Heart left ventricle (tissue), 13 donors: ENCODE measurements at regions not wholly inside any gene's neighbourhood (a gene's known extent, or its start where the extent isn't known, plus 50 kb on each side); places are given as distances from the start of the nearest gene placed in this dataset.

Experiments used
- POLR2A ChIP-seq, 2 donors: fragments of 450-650 bp; IDR thresholded peaks; one replicate each; pipeline ENCODE4 v1.6.1; 2017; ENCODE audit warnings: antibody characterized with exemption in 2 of 2, mild to moderate bottlenecking in 2 of 2, moderate library complexity in 2 of 2
- TF ChIP-seq, protein P1 (sequence below), 12 donors: fragments of 200-600 bp; sonication (generic) in 4 of 12; IDR thresholded peaks; one replicate each; pipeline versions ENCODE4 v1.5.0 to v1.8.0; 2018 to 2022; ENCODE audit warnings: antibody characterized with exemption in 12 of 12, mild to moderate bottlenecking in 5 of 12
- donor health status: ischemic (EF 13 %, LVEDD 7.1; RV severe dilation, severe dysfunction).
- donor health status: DM: no; HTN: yes; CAD: no.
- donor health status: DM: no; HTN: no; CAD: no.
- donor health status: ischemic (EF 25% LVEDD 6.9; RV normal size, moderate dysfunction).
- donor health status: ischemic (EF 25% LVEDD 5.7; RV mildly dilated, moderate dysfunction).
- donor health status: ischemic (EF 35%, LVEDD 5.7; RV mildly dilated, moderate dysfunction).
- donor health status: nonischemic (EF 11% LVEDD 7.7; RV severe dilation, severe dysfunction).
- donor health status: DM: yes; HTN: yes; CAD: no.
- donor health status: PGD.
- donor health status: ischemic (EF 29% LVEDD 5.4; RV normal size, mild dysfunction).
- donor health status: nonischemic (EF 23%, LVEDD 6.1; RV moderate dilation, normal function).

DNA sequence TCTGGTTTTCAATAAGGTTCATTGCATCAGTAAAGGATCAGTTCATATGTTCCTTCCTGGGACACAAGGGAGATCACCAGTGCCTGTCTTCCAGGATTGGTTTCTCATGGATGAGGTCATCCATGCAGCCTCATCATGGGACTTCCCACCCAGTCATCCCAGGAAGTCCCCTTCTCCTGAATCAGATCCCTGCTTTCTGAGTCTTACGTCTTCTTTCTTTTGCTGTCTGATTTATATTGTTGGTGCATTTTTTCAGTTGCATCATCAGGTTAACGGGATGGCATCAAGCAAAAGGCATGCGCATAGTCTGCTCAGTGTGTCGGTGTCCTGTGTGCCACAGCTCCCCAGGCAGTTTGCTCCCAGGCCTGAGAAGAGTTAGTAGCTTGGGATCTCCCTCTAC is 105.9 kb downstream of the SOX11 start:
- TF ChIP-seq, protein P1, sequence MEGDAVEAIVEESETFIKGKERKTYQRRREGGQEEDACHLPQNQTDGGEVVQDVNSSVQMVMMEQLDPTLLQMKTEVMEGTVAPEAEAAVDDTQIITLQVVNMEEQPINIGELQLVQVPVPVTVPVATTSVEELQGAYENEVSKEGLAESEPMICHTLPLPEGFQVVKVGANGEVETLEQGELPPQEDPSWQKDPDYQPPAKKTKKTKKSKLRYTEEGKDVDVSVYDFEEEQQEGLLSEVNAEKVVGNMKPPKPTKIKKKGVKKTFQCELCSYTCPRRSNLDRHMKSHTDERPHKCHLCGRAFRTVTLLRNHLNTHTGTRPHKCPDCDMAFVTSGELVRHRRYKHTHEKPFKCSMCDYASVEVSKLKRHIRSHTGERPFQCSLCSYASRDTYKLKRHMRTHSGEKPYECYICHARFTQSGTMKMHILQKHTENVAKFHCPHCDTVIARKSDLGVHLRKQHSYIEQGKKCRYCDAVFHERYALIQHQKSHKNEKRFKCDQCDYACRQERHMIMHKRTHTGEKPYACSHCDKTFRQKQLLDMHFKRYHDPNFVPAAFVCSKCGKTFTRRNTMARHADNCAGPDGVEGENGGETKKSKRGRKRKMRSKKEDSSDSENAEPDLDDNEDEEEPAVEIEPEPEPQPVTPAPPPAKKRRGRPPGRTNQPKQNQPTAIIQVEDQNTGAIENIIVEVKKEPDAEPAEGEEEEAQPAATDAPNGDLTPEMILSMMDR (IDR thresholded peaks at IDR 0.05): no peak
- no peak for TF ChIP-seq POLR2A (IDR thresholded peaks at IDR 0.05)
